Esophagus squamous epithelium (tissue), 5 donors: ENCODE measurements at regions not wholly inside any gene's neighbourhood (a gene's known extent, or its start where the extent isn't known, plus 50 kb on each side); places are given as distances from the start of the nearest gene placed in this dataset.

Experiments used
- DNase-seq: peaks from one replicate; lab custom pipeline; 2025; lab: John Stamatoyannopoulos, UW
- H3K27ac ChIP-seq, 4 donors: fragments of 200-600 bp; sonication (generic); one replicate each; pipeline ENCODE4 v1.5.1; 2016 to 2019; ENCODE audit warnings: mild to moderate bottlenecking in 1 of 4
- H3K27me3 ChIP-seq, 4 donors: fragments of 200-600 bp; sonication (generic); 1 replicate in 3 of 4; 2 replicates in 1 of 4; pipeline versions ENCODE4 v1.5.1 to v1.6.0; 2017 to 2021; ENCODE audit warnings: antibody characterized with exemption in 1 of 4
- H3K36me3 ChIP-seq, 3 donors: fragments of 200-600 bp; sonication (generic); one replicate each; pipeline ENCODE4 v1.5.1; 2016 to 2019
- H3K4me1 ChIP-seq, 3 donors: fragments of 200-600 bp; sonication (generic); one replicate each; pipeline ENCODE4 v1.5.1; 2017 to 2019
- H3K4me3 ChIP-seq, 4 donors: fragments of 200-600 bp; sonication (generic); 1 replicate in 3 of 4; 2 replicates in 1 of 4; pipeline ENCODE4 v1.5.1; 2016 to 2019; ENCODE audit warnings: mild to moderate bottlenecking in 2 of 4, moderate library complexity in 1 of 4
- H3K9me3 ChIP-seq, 3 donors: fragments of 200-600 bp; sonication (generic); one replicate each; pipeline ENCODE4 v1.5.1; 2016 to 2019
- POLR2A ChIP-seq, 4 donors: fragments of 450-650 bp; IDR thresholded peaks; one replicate each; pipeline ENCODE4 v1.6.1; 2017; ENCODE audit warnings: antibody characterized with exemption in 4 of 4, mild to moderate bottlenecking in 4 of 4, moderate library complexity in 3 of 4
- WGBS, 2 donors: methylation state at CpG; one replicate each; pipeline ENCODE4 v1.1.5; 2018; 5-methylcytosine and 5-hydroxymethylcytosine counted together
- intact Hi-C: fragments of 100-400 bp; cut with DNase I; formaldehyde crosslinking; loops from one replicate; pipeline ENCODE4 v1.15.0; 2022
- TF ChIP-seq, protein P1 (sequence below), 6 experiments: fragments of 450-650 bp in 4 of 6; fragments of 200-600 bp in 2 of 6; sonication (generic) in 2 of 6; IDR thresholded peaks; one replicate each; pipeline ENCODE4 v1.5.1; 2016 to 2019; ENCODE audit warnings: antibody characterized with exemption in 6 of 6, mild to moderate bottlenecking in 4 of 6, moderate library complexity in 4 of 6
- donor health status: DM: yes; HTN: yes; CAD: no.

DNA sequence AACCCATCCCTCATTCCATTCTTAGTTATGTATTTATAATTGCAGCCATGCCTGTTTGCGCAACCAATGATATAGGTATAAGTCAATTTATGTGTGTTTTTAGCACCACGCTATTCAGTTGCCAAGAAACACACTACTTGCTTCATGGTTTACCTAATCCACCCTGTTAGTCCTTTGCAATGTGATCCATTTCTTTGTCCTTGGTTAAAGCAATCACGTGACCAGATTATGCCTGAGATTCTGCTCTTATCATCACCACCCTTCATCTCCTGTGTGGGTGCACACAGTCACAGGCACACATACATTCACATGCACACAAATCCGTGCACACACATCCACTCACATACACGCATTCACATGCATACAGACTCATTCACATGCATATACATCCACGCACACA, 52.3 kb upstream of the KCNA5 start:
- TF ChIP-seq, protein P1, sequence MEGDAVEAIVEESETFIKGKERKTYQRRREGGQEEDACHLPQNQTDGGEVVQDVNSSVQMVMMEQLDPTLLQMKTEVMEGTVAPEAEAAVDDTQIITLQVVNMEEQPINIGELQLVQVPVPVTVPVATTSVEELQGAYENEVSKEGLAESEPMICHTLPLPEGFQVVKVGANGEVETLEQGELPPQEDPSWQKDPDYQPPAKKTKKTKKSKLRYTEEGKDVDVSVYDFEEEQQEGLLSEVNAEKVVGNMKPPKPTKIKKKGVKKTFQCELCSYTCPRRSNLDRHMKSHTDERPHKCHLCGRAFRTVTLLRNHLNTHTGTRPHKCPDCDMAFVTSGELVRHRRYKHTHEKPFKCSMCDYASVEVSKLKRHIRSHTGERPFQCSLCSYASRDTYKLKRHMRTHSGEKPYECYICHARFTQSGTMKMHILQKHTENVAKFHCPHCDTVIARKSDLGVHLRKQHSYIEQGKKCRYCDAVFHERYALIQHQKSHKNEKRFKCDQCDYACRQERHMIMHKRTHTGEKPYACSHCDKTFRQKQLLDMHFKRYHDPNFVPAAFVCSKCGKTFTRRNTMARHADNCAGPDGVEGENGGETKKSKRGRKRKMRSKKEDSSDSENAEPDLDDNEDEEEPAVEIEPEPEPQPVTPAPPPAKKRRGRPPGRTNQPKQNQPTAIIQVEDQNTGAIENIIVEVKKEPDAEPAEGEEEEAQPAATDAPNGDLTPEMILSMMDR (IDR thresholded peaks at IDR 0.05) = no peak
- TF ChIP-seq POLR2A (IDR thresholded peaks at IDR 0.05) = no peak
- Histone ChIP-seq H3K27me3 (peaks cover 0 to 99% (median 1%) of the 10 kb centered on the region in 4 donors), H3K4me3 (no peak overlapping the region), H3K36me3 (no peaks in the 10 kb centered on the region), H3K9me3 (no peaks in the 10 kb centered on the region), H3K27ac (no peak overlapping the region), H3K4me1 (no peaks in the 10 kb centered on the region)
- no peak for DNase-seq
- 66 to 68% methylated on average over 6 of the region's 6 CpGs for WGBS, 2 donors
- intact Hi-C loops = no loop called here

- WGBS, 2 donors = 44 to 52% methylated on average over 3 of the region's 3 CpGs
- Histone ChIP-seq H3K4me3 (no peak overlapping the region), H3K9me3 (no peaks in the 10 kb centered on the region), H3K27ac (no peak overlapping the region), H3K36me3 (no peaks in the 10 kb centered on the region), H3K27me3 (peaks cover 0 to 98% (median 0%) of the 10 kb centered on the region in 4 donors), H3K4me1 (no peaks in the 10 kb centered on the region)
- intact Hi-C loops = no loop called here
- no peak for DNase-seq
- TF ChIP-seq, protein P1 (IDR thresholded peaks at IDR 0.05) = no peak
- no peak for TF ChIP-seq POLR2A (IDR thresholded peaks at IDR 0.05)
Measured at GRCh38 chr12:4991801-4992200, 51.9 kb upstream of the KCNA5 start.

- no peak overlapping the region for H3K4me3 ChIP-seq
- H3K27ac ChIP-seq = no peak overlapping the region
- DNase-seq = no peak
- TF ChIP-seq POLR2A (IDR thresholded peaks at IDR 0.05) = no peak
- TF ChIP-seq, protein P1 (IDR thresholded peaks at IDR 0.05) = no peak
- peaks cover 0 to 98% (median 0%) of the 10 kb centered on the region in 4 donors for H3K27me3 ChIP-seq
- peaks cover 0 to 4% (median 0%) of the 10 kb centered on the region in 3 donors for H3K4me1 ChIP-seq
- intact Hi-C loops = no loop called here
- no peaks in the 10 kb centered on the region for H3K36me3 ChIP-seq
- WGBS, 2 donors = 55 to 70% methylated on average over 4 of the region's 4 CpGs
- no peaks in the 10 kb centered on the region for H3K9me3 ChIP-seq
Measured at GRCh38 chr12:4992871-4993270, 50.8 kb upstream of the KCNA5 start.
